PC-3 (cell line): ENCODE measurements at regions not wholly inside any gene's neighbourhood (a gene's known extent, or its start where the extent isn't known, plus 50 kb on each side); places are given as distances from the start of the nearest gene placed in this dataset.

Experiments used
- ATAC-seq: fragments of 200-7000 bp; cut with Tn5 transposase; 2 replicates; pipeline ENCODE4 v1.9.1; 2020; ENCODE audit warnings: mild to moderate bottlenecking, moderate library complexity
- BruUV-seq: library from RNA; stranded (reverse); fragments of 400-500 nt; replicated peaks from 2 replicates; lab custom pipeline; 2021; lab: Mats Ljungman, UMichigan
- CTCF ChIA-PET: fragments of 300-600 bp; sonication (Branson Sonifier 250); formaldehyde crosslinking; loops from one replicate; lab custom pipeline; 2022; ENCODE audit warnings: antibody characterized with exemption; lab: Charles Lee
- POLR2A ChIA-PET: fragments of 300-600 bp; sonication (Branson Sonifier 250); formaldehyde crosslinking; loops from one replicate; lab custom pipeline; 2022; ENCODE audit warnings: antibody characterized with exemption; ENCODE audit not compliant: unreplicated experiment; lab: Charles Lee
- DNase-seq: peaks from one replicate; pipeline ENCODE4 v3.0.0-alpha.2; 2015
- H2AFZ ChIP-seq: fragments of 300-600 bp; sonication (generic); 2 replicates; pipeline ENCODE4 v1.6.0; 2016; ENCODE audit warnings: antibody characterized with exemption, low read length
- H3F3A ChIP-seq: fragments of 300-600 bp; sonication (generic); one replicate; pipeline ENCODE4 v1.6.0; 2017; ENCODE audit warnings: antibody characterized with exemption, low read length, control low read depth, mild to moderate bottlenecking; ENCODE audit not compliant: unreplicated experiment
- H3K27ac ChIP-seq: fragments of 300-600 bp; sonication (generic); 2 replicates; pipeline ENCODE4 v1.5.1; 2016; ENCODE audit warnings: mild to moderate bottlenecking, low read length
- H3K27me3 ChIP-seq: fragments of 300-600 bp; sonication (generic); 2 replicates; pipeline ENCODE4 v1.6.1; 2016; ENCODE audit warnings: low read length, mixed read lengths
- H3K36me3 ChIP-seq: fragments of 300-600 bp; sonication (generic); 2 replicates; pipeline ENCODE4 v1.6.1; 2016; ENCODE audit warnings: low read depth, mixed run types, low read length, mixed read lengths
- H3K4me1 ChIP-seq: fragments of 300-600 bp; sonication (generic); 2 replicates; pipeline ENCODE4 v1.5.1; 2016; ENCODE audit warnings: low read length; ENCODE audit not compliant: insufficient read depth
- H3K4me2 ChIP-seq: fragments of 300-600 bp; sonication (generic); 2 replicates; pipeline ENCODE4 v1.6.0; 2016; ENCODE audit warnings: low read length
- H3K4me3 ChIP-seq: fragments of 300-600 bp; sonication (generic); 2 replicates; pipeline ENCODE4 v1.5.1; 2016; ENCODE audit warnings: mild to moderate bottlenecking, low read length, mixed read lengths
- H3K79me2 ChIP-seq: fragments of 300-600 bp; sonication (generic); 2 replicates; pipeline ENCODE4 v1.6.1; 2017; ENCODE audit warnings: low read length, mixed read lengths
- H3K9ac ChIP-seq: fragments of 300-600 bp; sonication (generic); 2 replicates; pipeline ENCODE4 v1.6.0; 2016; ENCODE audit warnings: mild to moderate bottlenecking, low read length
- H3K9me2 ChIP-seq: fragments of 300-600 bp; sonication (generic); replicated peaks from 2 replicates; pipeline ENCODE4 v1.6.1; 2016; ENCODE audit warnings: mixed run types, low read length, mixed read lengths
- H3K9me3 ChIP-seq: fragments of 300-600 bp; sonication (generic); 2 replicates; pipeline ENCODE4 v1.6.1; 2016; ENCODE audit warnings: low read length, mixed read lengths
- H4K20me1 ChIP-seq: fragments of 300-600 bp; sonication (generic); 2 replicates; pipeline ENCODE4 v1.6.1; 2016; ENCODE audit warnings: low read length, mixed read lengths
- CTCF ChIP-seq: fragments of 300-600 bp; sonication (generic); conservative IDR thresholded peaks from 2 replicates; pipeline ENCODE4 v1.5.1; 2017; ENCODE audit warnings: antibody characterized with exemption, low read depth, mild to moderate bottlenecking, low read length
- EZH2 ChIP-seq: fragments of 300-600 bp; sonication (generic); IDR thresholded peaks from one replicate; pipeline ENCODE4 v1.6.1; 2017; ENCODE audit warnings: antibody characterized with exemption, mild to moderate bottlenecking, low read length; ENCODE audit not compliant: unreplicated experiment
- EZH2phosphoT487 ChIP-seq: fragments of 300-600 bp; sonication (generic); IDR thresholded peaks from 2 replicates; pipeline ENCODE4 v1.6.1; 2018; ENCODE audit warnings: mild to moderate bottlenecking, antibody characterized with exemption, low read length, borderline replicate concordance
- intact Hi-C: fragments of 100-400 bp; cut with micrococcal nuclease; formaldehyde crosslinking; loops from 2 replicates; pipeline ENCODE4 v1.9.0; 2023

DNA sequence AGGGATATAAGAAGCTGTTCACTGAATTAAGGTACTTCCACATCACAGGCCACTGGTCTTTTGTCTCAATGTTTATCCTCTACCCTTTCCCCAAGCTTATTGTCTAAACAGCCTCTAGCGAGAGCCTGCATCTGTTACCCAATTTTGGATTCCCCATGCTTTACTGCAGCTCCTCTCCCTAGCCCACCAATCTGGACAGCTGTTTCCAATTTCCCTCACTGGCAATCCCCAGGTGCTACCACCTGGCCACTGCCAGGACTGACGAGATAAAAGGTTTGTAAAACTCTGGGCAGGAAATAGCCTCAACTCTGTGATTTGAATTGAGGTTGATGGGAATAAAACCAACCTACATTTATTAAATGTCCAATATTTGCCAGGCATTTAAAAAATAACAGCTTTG lies 58.0 kb upstream of the TEX9 start:
- no peaks in the 10 kb centered on the region for H4K20me1 ChIP-seq
- H2AFZ ChIP-seq = no peak overlapping the region
- no peaks in the 10 kb centered on the region for H3K27me3 ChIP-seq
- no peak overlapping the region for H3K27ac ChIP-seq
- POLR2A ChIA-PET = no interaction called here
- no peak for ATAC-seq
- no peaks in the 10 kb centered on the region for H3K36me3 ChIP-seq
- no TSS peak for BruUV-seq
- no peak for DNase-seq
- no peaks in the 10 kb centered on the region for H3F3A ChIP-seq
- CTCF ChIA-PET = no interaction called here
- no peaks in the 10 kb centered on the region for H3K4me1 ChIP-seq
- TF ChIP-seq CTCF (no peak), EZH2phosphoT487 (no peak), EZH2 (no peak)
- H3K4me2 ChIP-seq = no peak overlapping the region
- no peak overlapping the region for H3K9ac ChIP-seq
- no peaks in the 10 kb centered on the region for H3K9me2 ChIP-seq
- H3K79me2 ChIP-seq = no peaks in the 10 kb centered on the region
- H3K9me3 ChIP-seq = no peaks in the 10 kb centered on the region
- intact Hi-C loops = no loop called here
- H3K4me3 ChIP-seq = no peak overlapping the region

GRCh38 chr15:56298723-56299122 lies 55.0 kb upstream of the RFX7 start:
- DNase-seq (no peak), ATAC-seq (no peak)
- H3K36me3 ChIP-seq = no peaks in the 10 kb centered on the region
- H3K9ac ChIP-seq = no peak overlapping the region
- H3K79me2 ChIP-seq = no peaks in the 10 kb centered on the region
- CTCF ChIA-PET = no interaction called here
- no peaks in the 10 kb centered on the region for H4K20me1 ChIP-seq
- intact Hi-C loops = no loop called here
- no peaks in the 10 kb centered on the region for H3K4me1 ChIP-seq
- H3K27me3 ChIP-seq = no peaks in the 10 kb centered on the region
- BruUV-seq = no TSS peak
- no peak for TF ChIP-seq EZH2phosphoT487
- no peak for TF ChIP-seq EZH2
- no peak for TF ChIP-seq CTCF
- no peak overlapping the region for H2AFZ ChIP-seq
- H3K9me2 ChIP-seq = no peaks in the 10 kb centered on the region
- H3K27ac ChIP-seq = no peak overlapping the region
- H3K9me3 ChIP-seq = no peaks in the 10 kb centered on the region
- no peak overlapping the region for H3K4me3 ChIP-seq
- H3F3A ChIP-seq = no peaks in the 10 kb centered on the region
- POLR2A ChIA-PET = no interaction called here
- H3K4me2 ChIP-seq = no peak overlapping the region

DNA sequence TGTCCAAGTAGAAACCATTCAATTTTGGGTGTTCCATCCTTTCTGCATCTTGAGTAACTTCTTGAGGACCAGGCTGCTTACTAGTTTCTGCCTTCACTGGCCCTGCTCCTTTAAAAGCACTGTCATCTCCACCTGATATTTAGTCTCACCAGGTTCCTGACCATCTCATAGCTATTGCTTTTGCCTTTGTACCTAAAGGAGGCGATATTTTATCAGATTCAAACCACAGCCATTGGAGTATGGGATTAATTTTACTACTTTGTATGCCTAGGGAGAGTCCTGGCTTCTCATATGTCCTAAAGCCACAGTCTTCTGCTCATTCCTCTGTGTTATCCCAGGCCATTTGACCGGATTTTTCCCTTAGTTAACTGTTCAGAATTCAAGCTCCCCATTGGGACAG lies 51.8 kb upstream of the RFX7 start:
- Histone ChIP-seq H3K9me3 (no peaks in the 10 kb centered on the region), H3K9me2 (no peaks in the 10 kb centered on the region), H2AFZ (no peak overlapping the region), H3K36me3 (no peaks in the 10 kb centered on the region), H3K4me1 (no peaks in the 10 kb centered on the region), H3K4me3 (no peak overlapping the region), H3F3A (no peaks in the 10 kb centered on the region), H4K20me1 (no peaks in the 10 kb centered on the region), H3K27ac (no peak overlapping the region), H3K9ac (no peak overlapping the region), H3K27me3 (no peaks in the 10 kb centered on the region), H3K79me2 (no peaks in the 10 kb centered on the region), H3K4me2 (no peak overlapping the region)
- ATAC-seq = peak; percentile 22
- DNase-seq = peak; percentile 16
- CTCF ChIA-PET = interaction anchor here (0.6 kb wide), 1 partner anchor 1157 kb away, joined by 3 read pairs; no protein-coding TSS in a partner anchor
- POLR2A ChIA-PET = interaction anchor here (0.6 kb wide), 1 partner anchor 891 kb away, joined by 5 read pairs; no protein-coding TSS in a partner anchor
- intact Hi-C loops = no loop called here
- no TSS peak for BruUV-seq
- TF ChIP-seq EZH2phosphoT487 (no peak), CTCF (peak; percentile 27; the same call in 1 of the 2 replicates)
